D721Med (cell line): ENCODE measurements at regions not wholly inside any gene's neighbourhood (a gene's known extent, or its start where the extent isn't known, plus 50 kb on each side); places are given as distances from the start of the nearest gene placed in this dataset.

Experiments used
- DNase-seq: peaks from one replicate; pipeline ENCODE4 v3.0.0; 2011; ENCODE audit warnings: low spot score; ENCODE audit not compliant: insufficient read length
- FAIRE-seq: peaks from 2 replicates; lab custom pipeline; 2011; peaks lifted over from hg19 to GRCh38; lab: Jason Lieb, UNC
- TF ChIP-seq, protein P1 (sequence below): IDR thresholded peaks from 2 replicates; pipeline ENCODE4 v1.5.1; 2012; ENCODE audit warnings: mild to moderate bottlenecking, control low read depth; ENCODE audit not compliant: insufficient read depth; ENCODE audit errors: missing control alignments

DNA sequence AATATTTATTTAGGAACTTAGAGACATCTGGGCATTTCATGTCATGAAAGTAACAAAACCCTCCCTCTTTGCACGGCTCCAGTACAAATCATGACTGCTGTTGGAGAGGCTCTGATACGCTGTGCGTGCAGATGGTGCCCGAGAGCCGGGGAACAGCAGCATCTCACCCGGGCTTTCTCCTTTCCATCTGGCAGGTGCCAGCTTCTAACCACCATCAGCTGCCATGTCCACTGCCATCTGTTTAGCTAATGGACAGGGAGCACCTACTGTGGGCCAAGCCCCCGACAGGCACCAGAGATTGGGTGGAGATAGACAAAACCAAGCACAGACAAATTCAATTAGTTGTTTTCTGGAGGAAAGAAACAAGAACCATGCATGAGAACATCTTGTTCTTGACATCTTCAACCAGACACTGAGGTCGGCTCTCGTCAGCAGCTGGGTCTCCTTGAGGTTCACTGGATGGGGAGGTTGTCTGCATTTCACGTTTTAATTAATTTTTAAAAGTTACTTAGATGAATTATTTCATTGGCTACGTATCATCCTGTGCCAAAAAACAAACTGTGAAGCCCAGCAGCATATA, 323.7 kb downstream of the THBS2 start:
- no peak for FAIRE-seq
- no peak for DNase-seq

DNA sequence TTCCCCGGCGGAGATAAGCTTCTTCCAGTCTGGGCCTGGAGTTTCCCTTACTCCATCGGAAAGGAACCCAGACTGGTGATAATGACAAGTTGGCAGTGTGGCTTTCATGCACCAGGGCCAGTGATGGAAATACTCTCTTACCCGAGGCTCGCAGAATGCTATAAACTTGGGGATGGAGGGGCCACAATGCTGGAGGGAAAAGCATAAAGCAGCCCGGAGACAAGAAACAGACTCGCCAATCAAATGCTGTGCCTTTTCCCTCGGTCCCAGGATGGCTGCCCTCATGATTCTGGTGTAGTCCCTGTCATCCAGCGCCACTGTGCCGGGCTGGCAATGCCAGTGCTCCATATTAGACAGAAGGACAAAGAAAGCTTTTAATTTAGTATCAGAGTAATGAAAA, 325.6 kb downstream of the THBS2 start:
- no peak for FAIRE-seq
- DNase-seq = no peak
- TF ChIP-seq, protein P1, sequence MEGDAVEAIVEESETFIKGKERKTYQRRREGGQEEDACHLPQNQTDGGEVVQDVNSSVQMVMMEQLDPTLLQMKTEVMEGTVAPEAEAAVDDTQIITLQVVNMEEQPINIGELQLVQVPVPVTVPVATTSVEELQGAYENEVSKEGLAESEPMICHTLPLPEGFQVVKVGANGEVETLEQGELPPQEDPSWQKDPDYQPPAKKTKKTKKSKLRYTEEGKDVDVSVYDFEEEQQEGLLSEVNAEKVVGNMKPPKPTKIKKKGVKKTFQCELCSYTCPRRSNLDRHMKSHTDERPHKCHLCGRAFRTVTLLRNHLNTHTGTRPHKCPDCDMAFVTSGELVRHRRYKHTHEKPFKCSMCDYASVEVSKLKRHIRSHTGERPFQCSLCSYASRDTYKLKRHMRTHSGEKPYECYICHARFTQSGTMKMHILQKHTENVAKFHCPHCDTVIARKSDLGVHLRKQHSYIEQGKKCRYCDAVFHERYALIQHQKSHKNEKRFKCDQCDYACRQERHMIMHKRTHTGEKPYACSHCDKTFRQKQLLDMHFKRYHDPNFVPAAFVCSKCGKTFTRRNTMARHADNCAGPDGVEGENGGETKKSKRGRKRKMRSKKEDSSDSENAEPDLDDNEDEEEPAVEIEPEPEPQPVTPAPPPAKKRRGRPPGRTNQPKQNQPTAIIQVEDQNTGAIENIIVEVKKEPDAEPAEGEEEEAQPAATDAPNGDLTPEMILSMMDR = no peak

More for the DNA sequence above, 323.7 kb downstream of the THBS2 start:
- TF ChIP-seq, protein P1 = no peak

DNA sequence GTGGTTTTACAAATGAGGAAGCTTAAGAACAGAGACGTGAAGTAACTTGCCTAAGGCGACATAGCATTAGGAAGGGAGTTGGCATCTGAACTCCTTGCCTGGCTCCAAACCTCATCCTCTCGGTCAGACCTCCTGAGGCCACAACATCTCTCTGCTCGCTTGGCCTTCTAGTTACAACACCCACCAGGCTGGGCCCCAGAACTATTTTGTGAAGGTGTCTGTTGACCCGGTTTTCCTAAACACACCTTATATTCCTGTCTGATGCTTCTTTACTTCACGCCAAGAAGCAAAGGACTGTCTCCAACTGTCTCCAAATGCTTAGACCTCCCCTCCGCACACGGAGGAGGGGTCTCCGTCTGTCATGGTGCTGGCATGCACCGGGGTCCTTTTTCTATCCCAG, 326.6 kb downstream of the THBS2 start:
- no peak for FAIRE-seq
- no peak for DNase-seq
- TF ChIP-seq, protein P1 = no peak

DNA sequence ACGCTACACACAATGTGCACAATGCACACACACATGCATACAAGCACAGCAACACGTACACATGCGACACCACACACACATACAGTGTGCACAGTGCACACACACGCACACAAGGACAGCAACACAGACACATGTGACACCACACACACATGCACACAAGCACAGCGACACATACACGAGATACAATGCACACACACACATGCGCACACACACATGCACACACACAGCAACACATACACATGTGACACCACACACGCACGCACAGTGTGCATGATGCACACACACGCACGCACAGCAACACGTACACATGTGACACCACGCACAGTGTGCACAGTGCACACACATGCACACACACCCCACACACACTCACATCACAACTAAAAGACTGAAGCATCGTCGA, 327.3 kb downstream of the THBS2 start:
- FAIRE-seq = no peak
- no peak for DNase-seq
- TF ChIP-seq, protein P1 = no peak

DNA sequence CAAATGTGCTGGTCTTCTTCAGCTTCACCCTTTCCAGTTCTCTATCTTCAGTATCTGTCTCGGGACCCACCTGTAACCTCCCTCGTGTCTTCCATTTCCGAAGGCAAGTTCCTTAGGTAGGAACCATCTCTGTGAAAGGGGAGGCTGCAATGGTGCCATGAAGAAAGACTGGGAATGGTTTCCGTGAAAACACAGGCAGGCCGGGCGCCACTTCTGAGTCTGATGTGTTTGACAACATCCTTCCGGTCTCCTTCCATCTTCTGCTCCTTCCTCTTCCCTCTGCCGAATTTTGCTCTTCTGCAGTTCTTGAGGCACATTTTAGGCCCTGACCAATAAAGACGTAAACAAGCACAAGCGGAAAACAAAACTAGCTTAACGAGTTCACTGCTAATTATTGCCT, 328.0 kb downstream of the THBS2 start:
- TF ChIP-seq, protein P1 = no peak
- DNase-seq = no peak
- no peak for FAIRE-seq

DNA sequence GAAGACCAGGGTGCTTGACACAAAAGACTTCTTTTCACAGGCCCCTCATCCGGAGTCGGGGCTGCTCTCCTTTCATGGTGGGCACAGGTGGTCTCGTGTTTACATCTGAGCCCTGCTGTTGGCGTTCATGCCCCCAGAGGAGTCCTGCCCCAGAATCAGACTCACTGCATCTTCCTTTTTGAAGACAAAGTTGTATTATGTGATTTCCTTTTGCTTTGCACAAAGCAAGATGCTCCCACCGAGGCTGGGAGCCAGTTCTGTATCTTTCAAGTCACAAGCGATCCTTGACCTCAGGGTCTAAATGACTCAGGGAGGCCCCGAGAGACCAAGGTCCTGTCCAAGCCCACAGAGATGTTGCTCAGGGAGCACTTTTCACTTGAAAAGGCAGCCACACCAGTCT, 330.5 kb downstream of the THBS2 start:
- no peak for FAIRE-seq
- TF ChIP-seq, protein P1 = no peak
- no peak for DNase-seq

DNA sequence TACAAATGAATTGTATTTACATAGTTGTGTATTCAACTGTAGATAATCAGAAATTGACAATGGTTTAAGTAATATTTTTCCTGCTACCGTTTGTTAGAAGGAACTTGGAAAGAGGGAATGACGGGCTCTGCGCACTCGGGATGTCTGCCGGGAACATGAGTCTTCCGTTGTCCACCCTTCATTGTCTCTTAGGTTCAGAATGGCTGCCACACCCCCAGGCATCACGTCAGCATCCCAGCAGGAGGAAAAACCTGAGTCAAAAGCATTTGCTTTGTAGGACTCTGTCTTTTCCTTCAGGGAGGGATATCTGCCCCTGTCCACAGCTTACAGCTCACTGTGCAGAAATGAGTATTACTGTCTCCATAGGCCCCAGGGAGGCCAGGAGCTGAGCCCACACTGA, 331.2 kb downstream of the THBS2 start:
- DNase-seq (no peak), FAIRE-seq (no peak)
- TF ChIP-seq, protein P1 = no peak
